GM19452 (cell line): ENCODE measurements at regions not wholly inside any gene's neighbourhood (a gene's known extent, or its start where the extent isn't known, plus 50 kb on each side); places are given as distances from the start of the nearest gene placed in this dataset.

ENCODE experiments used
- ATAC-seq: cut with Tn5 transposase; IDR thresholded peaks from one replicate; pipeline ENCODE4 v1.9.1; 2021; ENCODE audit not compliant: unreplicated experiment

GRCh38 chrX:15918003-15918402 lies 63.4 kb upstream of the AP1S2 start:
- ATAC-seq: no peak

- no peak for ATAC-seq
Measured at GRCh38 chrX:15916704-15917084, 62.1 kb upstream of the AP1S2 start.

GRCh38 chrX:15915959-15916703 lies 61.5 kb upstream of the AP1S2 start:
- no peak for ATAC-seq

- ATAC-seq: no peak
Measured at GRCh38 chrX:15914486-15914885, 59.9 kb upstream of the AP1S2 start.

- ATAC-seq: no peak
Measured at GRCh38 chrX:15913146-15913545, 58.5 kb upstream of the AP1S2 start.

GRCh38 chrX:15911734-15912550 lies 57.3 kb upstream of the AP1S2 start:
- no peak for ATAC-seq

GRCh38 chrX:15909605-15910004 lies 55.0 kb upstream of the AP1S2 start:
- no peak for ATAC-seq

- ATAC-seq: no peak
Measured at GRCh38 chrX:15908603-15909290, 54.1 kb upstream of the AP1S2 start.

GRCh38 chrX:15906041-15906943 lies 51.7 kb upstream of the AP1S2 start:
- ATAC-seq: no peak
